Neuronal stem cell (in vitro differentiated cells): ENCODE measurements at regions not wholly inside any gene's neighbourhood (a gene's known extent, or its start where the extent isn't known, plus 50 kb on each side); places are given as distances from the start of the nearest gene placed in this dataset.
"Not testable (repeated sequence)": the region's sequence is repeated elsewhere in the genome, so short reads cannot be mapped to it uniquely, and the experiment has no call there.

Experiments used
- DNase-seq: peaks from one replicate; pipeline ENCODE4 v3.0.0-alpha.2; 2013; ENCODE audit warnings: low spot score
- H2AFZ ChIP-seq: one replicate; pipeline ENCODE4 v1.6.1; 2013; ENCODE audit warnings: mild to moderate bottlenecking, low read length, inconsistent platforms
- H2AK5ac ChIP-seq: 2 replicates; pipeline ENCODE4 v1.6.1; 2013; ENCODE audit warnings: low read depth, mild to moderate bottlenecking, inconsistent platforms, low read length, moderate library complexity, mixed read lengths
- H2BK120ac ChIP-seq: 2 replicates; pipeline ENCODE4 v1.6.1; 2013; ENCODE audit warnings: low read depth, mild to moderate bottlenecking, inconsistent platforms, low read length, moderate library complexity, mixed read lengths
- H2BK12ac ChIP-seq: one replicate; pipeline ENCODE4 v1.6.1; 2013; ENCODE audit warnings: low read length, inconsistent platforms
- H2BK15ac ChIP-seq: 2 replicates; pipeline ENCODE4 v1.6.1; 2013; ENCODE audit warnings: mild to moderate bottlenecking, low read length, inconsistent platforms, mixed read lengths
- H2BK5ac ChIP-seq: one replicate; pipeline ENCODE4 v1.6.1; 2013; ENCODE audit warnings: inconsistent platforms, mild to moderate bottlenecking, low read length, moderate library complexity
- H3K14ac ChIP-seq: one replicate; pipeline ENCODE4 v1.6.1; 2013; ENCODE audit warnings: low read length, inconsistent platforms
- H3K18ac ChIP-seq: 2 replicates; pipeline ENCODE4 v1.6.1; 2013; ENCODE audit warnings: low read length, inconsistent platforms
- H3K23ac ChIP-seq: 2 replicates; pipeline ENCODE4 v1.6.1; 2013; ENCODE audit warnings: low read depth, mild to moderate bottlenecking, mixed read lengths, low read length, inconsistent platforms; ENCODE audit not compliant: poor library complexity
- H3K27ac ChIP-seq: replicated peaks from 3 replicates; pipeline ENCODE4 v1.5.1; 2013; ENCODE audit warnings: low read length, inconsistent platforms
- H3K27me3 ChIP-seq, 3 experiments: 2 replicates each; pipeline ENCODE4 v1.6.1; 2013; ENCODE audit warnings: low read length in 3 of 3, mild to moderate bottlenecking in 2 of 3, inconsistent platforms in 1 of 3, low read depth in 1 of 3, mixed read lengths in 1 of 3, moderate library complexity in 1 of 3; ENCODE audit not compliant: control insufficient read depth in 3 of 3, insufficient read depth in 3 of 3
- H3K36me3 ChIP-seq, 2 donors: replicated peaks in 1 of 2; 2 replicates each; pipeline ENCODE4 v1.6.1; 2013; ENCODE audit warnings: low read length in 2 of 2; ENCODE audit not compliant: control insufficient read depth in 2 of 2, insufficient read depth in 2 of 2
- H3K4ac ChIP-seq: 2 replicates; pipeline ENCODE4 v1.6.1; 2013; ENCODE audit warnings: inconsistent platforms, mild to moderate bottlenecking, low read length, moderate library complexity
- H3K4me1 ChIP-seq, 2 donors: 1 replicate in 1 of 2; 2 replicates in 1 of 2; pipeline ENCODE4 v1.6.1; 2013; ENCODE audit warnings: low read length in 2 of 2, low read depth in 1 of 2; ENCODE audit not compliant: control insufficient read depth in 2 of 2, insufficient read depth in 1 of 2
- H3K4me2 ChIP-seq: one replicate; pipeline ENCODE4 v1.6.1; 2013; ENCODE audit warnings: mild to moderate bottlenecking, low read length, inconsistent platforms; ENCODE audit not compliant: insufficient read depth, poor library complexity, severe bottlenecking
- H3K4me3 ChIP-seq, 2 donors: 2 replicates each; pipeline ENCODE4 v1.5.1; 2013; ENCODE audit warnings: low read length in 2 of 2, mild to moderate bottlenecking in 2 of 2, inconsistent platforms in 1 of 2, moderate library complexity in 1 of 2
- H3K79me1 ChIP-seq: one replicate; pipeline ENCODE4 v1.6.1; 2013; ENCODE audit warnings: low read depth, mild to moderate bottlenecking, inconsistent platforms, low read length, moderate library complexity
- H3K9ac ChIP-seq: one replicate; pipeline ENCODE4 v1.6.1; 2013; ENCODE audit warnings: mild to moderate bottlenecking, low read depth, low read length, inconsistent platforms; ENCODE audit not compliant: poor library complexity
- H3K9me3 ChIP-seq, 2 donors: replicated peaks in 1 of 2; 2 replicates each; pipeline versions ENCODE3 to v1.6.1; 2013; ENCODE audit warnings: low read length in 2 of 2, mild to moderate bottlenecking in 2 of 2, inconsistent platforms in 1 of 2, low read depth in 1 of 2, mixed read lengths in 1 of 2, moderate library complexity in 1 of 2; ENCODE audit not compliant: control insufficient read depth in 2 of 2, insufficient read depth in 1 of 2
- H4K8ac ChIP-seq: one replicate; pipeline ENCODE4 v1.6.1; 2013; ENCODE audit warnings: low read depth, mild to moderate bottlenecking, inconsistent platforms, low read length, moderate library complexity
- H4K91ac ChIP-seq: one replicate; pipeline ENCODE4 v1.6.1; 2013; ENCODE audit warnings: low read length, low read depth, mild to moderate bottlenecking, inconsistent platforms; ENCODE audit not compliant: poor library complexity
- WGBS, 2 donors: extraction: QIAGEN DNeasy Blood & Tissue Kit; methylation state at CpG; one replicate each; pipeline ENCODE4 v1.1.7; 2013; ENCODE audit warnings: missing lambda C conversion rate in 2 of 2, mixed read lengths in 1 of 2; ENCODE audit not compliant: insufficient read length in 2 of 2, insufficient replicate concordance in 1 of 2; ENCODE audit errors: extremely low coverage in 2 of 2; 5-methylcytosine and 5-hydroxymethylcytosine counted together

- Histone ChIP-seq H2AFZ (no peak overlapping the region), H2BK12ac (no peak overlapping the region), H4K91ac (no peak overlapping the region), H3K18ac (no peak overlapping the region), H3K79me1 (no peaks in the 10 kb centered on the region), H3K23ac (no peak overlapping the region), H3K4me1 (no peaks in the 10 kb centered on the region), H3K27me3 (no peaks in the 10 kb centered on the region), H2AK5ac (no peak overlapping the region), H3K4me3 (no peak overlapping the region), H2BK15ac (no peak overlapping the region), H2BK120ac (no peak overlapping the region), H3K9ac (no peak overlapping the region), H3K14ac (no peak overlapping the region), H4K8ac (no peak overlapping the region), H3K4ac (no peak overlapping the region), H3K36me3 (no peaks in the 10 kb centered on the region), H3K9me3 (no peaks in the 10 kb centered on the region), H3K4me2 (no peak overlapping the region), H2BK5ac (no peak overlapping the region), H3K27ac (no peak overlapping the region)
- WGBS, 2 donors, result no CpG with 5 or more reads among the region's 2 CpGs
- no peak for DNase-seq
Observed at GRCh38 chrY:12496007-12496406, 205.0 kb upstream of the USP9Y start.

- Histone ChIP-seq H3K4me3 (no peak overlapping the region), H3K14ac (no peak overlapping the region), H3K4ac (no peak overlapping the region), H3K9me3 (no peaks in the 10 kb centered on the region), H3K18ac (no peak overlapping the region), H3K27ac (no peak overlapping the region), H2AFZ (no peak overlapping the region), H2BK5ac (no peak overlapping the region), H4K91ac (no peak overlapping the region), H3K79me1 (no peaks in the 10 kb centered on the region), H3K36me3 (no peaks in the 10 kb centered on the region), H2BK120ac (no peak overlapping the region), H2AK5ac (no peak overlapping the region), H3K4me1 (no peaks in the 10 kb centered on the region), H3K23ac (no peak overlapping the region), H3K27me3 (no peaks in the 10 kb centered on the region), H2BK12ac (no peak overlapping the region), H3K4me2 (no peak overlapping the region), H4K8ac (no peak overlapping the region), H2BK15ac (no peak overlapping the region), H3K9ac (no peak overlapping the region)
- WGBS, 2 donors, result no CpG with 5 or more reads among the region's 3 CpGs
- DNase-seq, result no peak
Observed at GRCh38 chrY:12500096-12500495, 200.9 kb upstream of the USP9Y start.

- not testable (repeated sequence) for H3K36me3 ChIP-seq, H3K4me2 ChIP-seq, H3K4me3 ChIP-seq, H3K23ac ChIP-seq, H2AFZ ChIP-seq, H3K9me3 ChIP-seq, H3K27ac ChIP-seq, H3K4ac ChIP-seq, H2BK12ac ChIP-seq, H4K91ac ChIP-seq, H3K18ac ChIP-seq, H3K4me1 ChIP-seq, H3K27me3 ChIP-seq, H2BK5ac ChIP-seq, DNase-seq, H2BK120ac ChIP-seq, H3K79me1 ChIP-seq, H4K8ac ChIP-seq, H2AK5ac ChIP-seq, H3K14ac ChIP-seq, H2BK15ac ChIP-seq, H3K9ac ChIP-seq
- WGBS, 2 donors, result no CpG with 5 or more reads among the region's 4 CpGs
Observed at GRCh38 chrY:12504028-12504427, 197.0 kb upstream of the USP9Y start.

- H2BK120ac ChIP-seq, result no peak overlapping the region
- H2AFZ ChIP-seq, result no peak overlapping the region
- DNase-seq, result no peak
- H2BK15ac ChIP-seq, result no peak overlapping the region
- no peak overlapping the region for H4K91ac ChIP-seq
- no peak overlapping the region for H3K14ac ChIP-seq
- no peak overlapping the region for H3K4me3 ChIP-seq
- no peak overlapping the region for H3K4me2 ChIP-seq
- no peak overlapping the region for H2AK5ac ChIP-seq
- no peak overlapping the region for H2BK5ac ChIP-seq
- H3K9me3 ChIP-seq, result no peaks in the 10 kb centered on the region
- no CpG with 5 or more reads among the region's 1 CpG for WGBS, 2 donors
- H3K9ac ChIP-seq, result no peak overlapping the region
- H3K79me1 ChIP-seq, result no peaks in the 10 kb centered on the region
- H3K23ac ChIP-seq, result no peak overlapping the region
- no peak overlapping the region for H4K8ac ChIP-seq
- no peaks in the 10 kb centered on the region for H3K4me1 ChIP-seq
- no peak overlapping the region for H3K4ac ChIP-seq
- H3K27me3 ChIP-seq, result no peaks in the 10 kb centered on the region
- H3K18ac ChIP-seq, result no peak overlapping the region
- H3K36me3 ChIP-seq, result no peaks in the 10 kb centered on the region
- no peak overlapping the region for H2BK12ac ChIP-seq
- no peak overlapping the region for H3K27ac ChIP-seq
Observed at GRCh38 chrY:12517338-12517737, 183.7 kb upstream of the USP9Y start.
